Lower leg skin (tissue), 3 donors: ENCODE measurements at regions not wholly inside any gene's neighbourhood (a gene's known extent, or its start where the extent isn't known, plus 50 kb on each side); places are given as distances from the start of the nearest gene placed in this dataset.

Experiments
- POLR2A ChIP-seq, 2 donors: fragments of 450-650 bp; IDR thresholded peaks; one replicate each; pipeline ENCODE4 v1.6.1; 2016 to 2017; ENCODE audit warnings: antibody characterized with exemption in 2 of 2, mild to moderate bottlenecking in 1 of 2, moderate library complexity in 1 of 2
- TF ChIP-seq, protein P1 (sequence below), 3 donors: fragments of 450-650 bp; IDR thresholded peaks; one replicate each; pipeline ENCODE4 v1.5.1; 2016; ENCODE audit warnings: antibody characterized with exemption in 3 of 3, mild to moderate bottlenecking in 3 of 3, moderate library complexity in 2 of 3

DNA sequence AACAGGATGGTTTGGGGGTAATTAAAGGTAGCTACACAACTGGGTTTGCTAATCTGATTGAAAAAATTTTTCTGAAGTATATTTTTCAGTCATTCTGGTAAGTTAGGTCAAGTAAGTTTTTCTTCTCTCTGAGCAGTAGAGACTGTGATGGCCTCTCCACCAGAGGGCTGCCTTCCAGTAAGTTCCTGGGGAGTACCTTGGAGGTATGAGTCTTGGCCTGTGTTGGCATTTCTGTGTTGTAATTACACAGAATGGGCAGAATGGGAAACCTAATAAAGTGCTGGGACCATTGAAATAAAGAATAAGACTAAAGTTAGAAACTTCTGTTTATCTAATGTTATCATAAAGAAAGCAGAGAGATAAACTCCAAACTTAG, 430.8 kb downstream of the ARHGEF28 start:
- TF ChIP-seq, protein P1, sequence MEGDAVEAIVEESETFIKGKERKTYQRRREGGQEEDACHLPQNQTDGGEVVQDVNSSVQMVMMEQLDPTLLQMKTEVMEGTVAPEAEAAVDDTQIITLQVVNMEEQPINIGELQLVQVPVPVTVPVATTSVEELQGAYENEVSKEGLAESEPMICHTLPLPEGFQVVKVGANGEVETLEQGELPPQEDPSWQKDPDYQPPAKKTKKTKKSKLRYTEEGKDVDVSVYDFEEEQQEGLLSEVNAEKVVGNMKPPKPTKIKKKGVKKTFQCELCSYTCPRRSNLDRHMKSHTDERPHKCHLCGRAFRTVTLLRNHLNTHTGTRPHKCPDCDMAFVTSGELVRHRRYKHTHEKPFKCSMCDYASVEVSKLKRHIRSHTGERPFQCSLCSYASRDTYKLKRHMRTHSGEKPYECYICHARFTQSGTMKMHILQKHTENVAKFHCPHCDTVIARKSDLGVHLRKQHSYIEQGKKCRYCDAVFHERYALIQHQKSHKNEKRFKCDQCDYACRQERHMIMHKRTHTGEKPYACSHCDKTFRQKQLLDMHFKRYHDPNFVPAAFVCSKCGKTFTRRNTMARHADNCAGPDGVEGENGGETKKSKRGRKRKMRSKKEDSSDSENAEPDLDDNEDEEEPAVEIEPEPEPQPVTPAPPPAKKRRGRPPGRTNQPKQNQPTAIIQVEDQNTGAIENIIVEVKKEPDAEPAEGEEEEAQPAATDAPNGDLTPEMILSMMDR (IDR thresholded peaks at IDR 0.05), result no peak
- no peak for TF ChIP-seq POLR2A (IDR thresholded peaks at IDR 0.05)
